Inferior parietal cortex (tissue), 1 donor: ENCODE measurements at regions not wholly inside any gene's neighbourhood (a gene's known extent, or its start where the extent isn't known, plus 50 kb on each side); places are given as distances from the start of the nearest gene placed in this dataset.

Experiments
- DNase-seq: peaks from one replicate; pipeline ENCODE4 v3.0.0-alpha.2; 2016; ENCODE audit errors: extremely low spot score

DNA sequence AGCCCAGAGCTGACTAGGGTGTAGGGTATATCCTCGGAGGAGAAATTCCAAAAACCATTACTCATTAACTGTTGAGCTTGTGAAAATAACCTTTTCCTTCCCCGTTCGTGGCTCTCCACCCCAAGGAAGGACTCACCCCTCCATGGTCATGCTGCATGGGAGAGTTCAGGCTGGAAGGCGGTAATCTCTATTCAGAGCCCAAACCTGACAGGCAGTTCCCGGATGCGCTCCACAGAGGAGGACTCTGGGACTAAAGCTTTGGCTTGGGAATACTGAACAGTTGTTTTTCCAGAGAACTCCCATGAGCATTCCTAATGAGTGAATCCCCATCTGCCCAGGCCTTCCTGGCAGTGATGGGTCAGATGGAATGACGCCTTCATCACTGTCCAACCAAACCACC is 125.4 kb downstream of the BCOR start:
- no peak for DNase-seq

DNA sequence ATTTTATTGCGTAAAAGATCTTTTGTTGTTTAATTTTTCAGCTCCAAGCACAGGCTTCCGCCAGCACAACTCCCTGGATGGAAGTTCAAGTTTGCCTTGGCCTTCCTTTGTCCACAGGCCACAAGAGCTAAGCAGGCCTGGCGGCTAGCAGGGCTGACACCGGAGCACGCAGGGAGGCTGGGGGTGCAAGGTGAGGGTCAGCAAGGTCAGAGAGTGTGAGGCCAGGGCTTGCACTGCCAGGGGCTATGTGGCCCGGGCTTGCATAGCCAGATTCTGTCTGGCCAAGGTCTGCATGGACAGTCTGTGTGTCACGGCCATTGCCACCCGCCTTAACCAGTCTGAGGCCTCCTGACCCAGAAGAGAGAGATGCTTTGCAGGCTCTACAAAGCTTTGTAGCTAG is 123.9 kb downstream of the BCOR start:
- DNase-seq: no peak

DNA sequence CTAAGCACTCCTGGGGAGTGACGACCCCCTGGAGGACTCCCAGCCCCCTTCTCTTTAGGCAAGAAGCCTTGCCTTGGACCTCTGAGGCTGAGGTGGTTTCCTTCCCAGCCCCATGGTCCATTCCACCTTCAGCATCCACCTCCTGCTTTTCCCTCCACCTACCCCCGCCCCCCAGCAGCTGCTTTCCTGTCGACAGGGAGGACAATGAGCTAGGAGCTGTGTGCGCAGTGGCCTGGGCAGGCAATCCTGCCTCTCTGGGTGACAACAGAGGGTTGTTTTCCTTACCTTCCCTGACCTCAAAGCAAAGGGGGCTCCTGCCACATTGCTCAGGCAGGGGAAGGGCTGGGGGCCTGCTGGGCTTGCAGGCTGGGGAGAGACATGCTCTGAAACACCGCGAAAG is 123.5 kb downstream of the BCOR start:
- DNase-seq: no peak

DNA sequence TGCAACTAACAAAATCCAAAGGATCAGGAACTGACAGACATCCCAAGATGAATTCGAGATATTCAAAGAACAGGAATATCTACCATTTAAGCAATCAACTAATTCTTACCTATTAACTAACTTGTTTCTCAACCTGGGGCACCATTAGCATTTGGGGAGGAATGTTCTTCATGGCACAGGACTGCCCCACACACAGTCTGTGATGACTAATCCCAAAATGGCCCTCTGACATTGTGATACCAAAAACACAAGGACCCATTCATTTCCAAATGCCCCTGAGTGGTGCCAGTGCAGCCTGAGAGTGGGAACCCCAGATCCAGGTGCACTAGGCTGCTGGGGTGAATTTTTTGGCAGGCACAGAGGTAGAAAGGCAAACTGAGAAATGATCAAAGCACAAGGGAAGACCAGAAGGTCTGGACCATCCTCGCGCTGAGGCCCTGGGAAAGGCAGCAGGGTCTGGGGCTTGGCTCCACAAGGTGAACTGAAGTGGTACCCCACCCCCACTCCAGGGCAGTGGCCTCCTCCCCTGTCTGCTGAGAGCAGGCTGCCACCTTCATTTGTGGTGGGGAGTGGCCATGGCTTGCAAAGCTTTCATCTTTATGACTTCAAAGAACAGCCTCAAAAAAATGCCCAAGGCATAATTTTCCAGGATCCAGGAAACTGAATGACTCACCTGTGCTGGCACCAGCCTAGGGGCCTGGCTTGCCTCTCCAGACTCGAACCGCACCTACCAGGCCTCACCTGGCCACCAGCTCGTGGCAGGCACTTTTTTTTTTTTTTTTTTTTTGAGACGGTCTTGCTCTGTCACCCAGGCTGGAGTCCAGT is 122.4 kb downstream of the BCOR start:
- DNase-seq: no peak

DNA sequence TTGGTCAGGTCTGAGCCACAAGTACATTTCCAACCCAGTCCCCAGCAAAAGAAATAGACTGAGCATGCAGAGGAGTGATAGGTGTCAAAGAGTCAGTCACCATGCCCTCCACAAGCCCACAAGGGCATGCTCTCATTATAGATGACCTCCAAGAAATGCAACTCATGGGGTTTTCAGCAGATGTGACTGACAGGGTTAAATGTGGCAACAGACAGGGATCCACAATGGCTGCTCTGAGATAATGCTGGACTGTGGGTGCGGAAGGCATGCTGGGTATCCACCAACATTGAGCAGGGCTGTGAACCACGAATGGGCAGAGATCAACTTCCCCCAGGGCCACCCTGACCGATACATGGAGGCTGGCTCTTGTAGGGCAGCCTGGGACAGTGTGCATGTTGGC is 115.8 kb downstream of the BCOR start:
- no peak for DNase-seq

DNA sequence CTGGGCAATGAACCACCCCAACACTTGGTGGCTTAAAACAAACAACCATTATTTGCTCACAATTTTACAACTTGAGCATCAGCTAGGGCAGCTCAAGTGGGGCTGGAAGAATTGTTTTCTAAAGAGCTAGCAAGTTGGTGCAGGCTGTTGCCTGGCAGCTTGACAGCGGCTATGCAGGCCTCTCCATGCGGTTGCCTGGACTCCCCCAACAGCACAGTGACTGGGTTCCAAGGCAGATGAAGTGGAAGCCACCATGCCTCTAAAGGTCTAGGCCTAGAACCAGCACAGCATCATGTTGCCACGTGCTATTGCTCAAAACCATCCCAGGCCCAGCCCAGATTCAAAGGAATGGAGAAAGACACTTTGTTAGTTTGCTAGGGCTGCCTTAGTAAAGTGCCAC is 114.8 kb downstream of the BCOR start:
- DNase-seq: no peak

DNA sequence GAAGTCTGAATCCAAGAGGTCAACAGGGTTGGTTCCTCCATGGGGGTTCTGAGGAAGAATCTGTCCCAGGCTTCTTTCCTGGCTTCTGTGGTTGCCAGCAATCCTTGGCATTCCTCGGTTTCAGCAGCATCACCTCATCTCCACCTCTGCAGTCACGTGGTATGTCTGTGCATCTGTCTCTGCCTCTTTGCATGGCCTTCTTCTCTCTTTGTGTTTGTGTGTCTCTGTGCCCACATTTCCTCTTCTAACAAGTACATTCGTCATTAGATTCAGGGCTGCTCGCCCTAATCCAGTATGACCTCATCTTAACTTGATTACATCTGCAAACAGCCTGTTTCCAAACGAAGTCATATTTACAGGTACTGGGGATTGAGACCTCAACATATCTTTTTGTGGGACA is 114.0 kb downstream of the BCOR start:
- DNase-seq: peak; percentile 11

DNA sequence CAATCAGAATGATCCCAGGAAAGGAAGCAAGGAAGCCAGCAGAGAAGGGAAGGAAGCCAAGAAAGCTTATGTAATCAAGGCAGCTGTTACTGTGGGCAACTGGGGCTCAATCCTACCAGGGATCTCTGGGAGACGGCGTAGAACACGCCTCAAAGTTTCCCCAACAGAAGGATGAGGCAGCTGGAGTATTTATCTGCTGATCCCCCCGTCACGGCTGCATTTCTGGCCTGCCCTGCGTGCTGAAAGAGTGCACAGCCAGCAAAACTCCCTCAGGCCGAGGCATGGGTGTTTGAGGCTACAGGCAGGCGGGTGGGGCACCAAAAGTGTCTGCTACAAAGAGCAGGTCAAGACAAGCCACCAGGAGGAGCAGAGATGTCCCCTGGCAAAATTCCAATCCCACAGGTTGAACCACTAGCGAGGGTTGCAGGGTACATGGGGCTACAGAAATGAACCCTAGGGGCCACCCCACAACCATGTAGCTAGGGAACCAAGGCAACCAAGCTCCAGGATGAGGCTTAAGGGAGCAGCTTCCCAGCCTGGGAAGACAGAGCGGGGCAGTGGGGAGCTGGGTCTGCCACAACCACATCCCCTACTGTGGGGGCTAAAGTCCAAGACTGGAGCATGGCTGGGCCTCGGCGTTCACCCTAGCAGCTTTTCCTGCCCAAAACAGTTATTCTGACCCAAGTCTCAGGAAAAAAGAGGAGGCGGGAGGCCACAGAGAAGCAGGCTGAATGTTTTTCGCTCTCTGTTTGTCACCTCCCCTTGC is 113.4 kb downstream of the BCOR start:
- DNase-seq: peak; percentile 44

DNA sequence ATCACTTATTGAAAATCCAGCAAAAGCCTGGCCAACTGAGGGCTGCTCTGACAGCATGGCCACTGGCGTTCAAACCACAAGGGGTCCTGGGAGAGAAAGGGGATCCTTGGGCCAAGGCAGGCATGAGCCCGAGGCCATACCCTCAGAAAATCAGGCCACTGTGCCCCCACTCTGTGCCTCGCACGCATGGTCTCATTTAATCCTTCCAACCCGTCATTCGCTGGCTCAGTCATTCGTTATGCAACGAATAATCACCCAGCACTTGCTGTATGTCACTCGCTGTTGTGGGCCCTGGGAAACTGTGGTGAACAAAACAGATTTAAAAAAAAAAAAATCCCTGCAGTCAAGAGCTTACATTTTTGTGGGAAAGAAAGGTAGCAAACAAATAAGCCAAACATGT is 112.7 kb downstream of the BCOR start:
- DNase-seq: no peak

DNA sequence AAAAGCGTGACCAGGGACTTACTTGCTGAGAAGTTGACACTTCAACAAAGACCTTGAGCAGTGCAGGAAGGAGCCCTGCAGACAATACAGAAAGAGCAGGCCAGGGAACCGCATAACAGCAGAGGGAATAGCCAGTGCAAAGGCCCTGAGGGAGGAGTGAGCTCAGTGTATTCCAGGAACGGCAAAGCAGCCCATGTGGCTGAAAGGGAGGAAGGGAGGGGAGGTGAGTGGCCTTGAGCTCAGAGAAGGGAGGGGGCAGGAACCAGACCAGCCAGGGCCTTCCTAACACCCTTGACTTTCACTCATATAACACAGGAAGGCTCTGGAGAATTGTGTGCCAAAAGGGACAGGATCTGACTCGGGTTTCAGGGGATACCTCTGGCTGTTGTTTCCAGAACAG is 112.2 kb downstream of the BCOR start:
- no peak for DNase-seq

DNA sequence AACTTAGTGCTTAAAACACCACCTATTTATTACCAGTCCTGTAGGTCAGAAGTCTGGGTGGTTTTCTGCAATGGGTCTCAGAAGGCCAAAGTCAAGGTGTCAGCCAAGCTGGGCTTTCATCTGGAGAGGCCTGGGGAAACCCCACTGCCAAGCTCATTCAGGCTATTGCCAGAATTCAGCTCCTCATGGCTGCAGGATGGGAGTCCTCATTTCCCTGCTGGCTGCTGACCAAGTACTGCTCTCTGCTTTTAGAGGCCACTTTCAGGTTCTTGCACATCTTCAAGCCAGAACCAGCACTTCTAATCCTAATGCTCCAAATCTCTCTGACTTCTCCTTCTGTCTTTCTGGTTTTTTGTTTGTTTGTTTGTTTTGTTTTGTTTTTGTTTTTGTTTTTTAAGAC is 109.3 kb downstream of the BCOR start:
- DNase-seq: no peak

DNA sequence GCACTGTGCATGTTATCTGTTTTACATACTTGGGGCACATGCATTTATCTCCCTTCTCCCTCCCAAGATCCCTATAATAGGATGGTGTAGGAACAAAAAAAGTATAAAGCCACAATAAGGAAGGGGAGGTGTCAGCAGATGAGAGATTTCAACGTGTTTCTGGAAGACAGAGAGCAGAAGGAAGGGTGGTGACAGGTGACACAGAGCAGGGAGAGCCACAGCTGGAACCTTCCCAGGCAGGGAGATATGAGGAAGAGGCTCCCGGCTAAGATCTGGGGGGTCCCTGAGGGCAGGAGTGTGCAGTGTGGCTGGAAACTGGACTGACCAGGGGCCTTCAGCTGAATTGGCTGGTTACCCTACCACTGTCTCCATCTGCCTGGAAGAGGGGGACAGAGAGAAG is 107.4 kb downstream of the BCOR start:
- DNase-seq: no peak

DNA sequence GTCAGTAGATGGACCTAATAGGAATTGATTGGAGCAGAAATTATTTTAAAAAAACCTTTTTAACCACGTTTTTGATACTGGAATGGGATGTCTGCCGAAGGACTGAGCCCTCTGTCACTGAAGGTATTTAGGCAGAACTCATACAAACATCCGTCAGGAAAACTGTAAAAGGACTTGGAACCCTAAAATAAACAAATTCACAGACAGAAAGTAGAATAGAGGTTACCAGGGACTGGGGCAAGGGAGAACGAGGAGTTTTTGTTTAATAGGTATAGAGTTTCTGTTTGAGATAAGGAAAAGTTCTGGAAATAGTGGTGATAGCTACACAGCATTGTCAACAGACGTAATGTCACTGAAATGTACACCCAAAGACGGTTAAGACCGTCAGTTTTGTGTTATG is 105.5 kb downstream of the BCOR start:
- no peak for DNase-seq

DNA sequence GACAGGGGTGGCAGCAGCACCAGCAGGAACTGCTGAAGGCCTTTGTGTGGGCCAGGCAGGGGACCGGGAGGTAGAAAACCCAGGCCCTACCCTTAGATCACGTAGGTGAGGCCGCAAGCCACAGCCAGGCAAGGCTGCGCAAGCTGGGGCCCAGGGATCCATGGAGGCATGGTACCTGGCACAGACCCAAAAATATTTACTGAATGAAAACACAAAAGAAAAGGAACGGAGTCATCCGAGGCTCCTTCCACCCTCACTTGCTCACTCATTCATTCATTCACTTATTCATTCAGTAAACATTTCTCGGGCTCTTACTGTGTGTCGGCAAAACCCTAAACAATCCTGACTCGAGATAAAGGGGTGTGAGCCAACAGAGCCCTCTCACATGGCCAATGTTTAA is 102.3 kb downstream of the BCOR start:
- no peak for DNase-seq

DNA sequence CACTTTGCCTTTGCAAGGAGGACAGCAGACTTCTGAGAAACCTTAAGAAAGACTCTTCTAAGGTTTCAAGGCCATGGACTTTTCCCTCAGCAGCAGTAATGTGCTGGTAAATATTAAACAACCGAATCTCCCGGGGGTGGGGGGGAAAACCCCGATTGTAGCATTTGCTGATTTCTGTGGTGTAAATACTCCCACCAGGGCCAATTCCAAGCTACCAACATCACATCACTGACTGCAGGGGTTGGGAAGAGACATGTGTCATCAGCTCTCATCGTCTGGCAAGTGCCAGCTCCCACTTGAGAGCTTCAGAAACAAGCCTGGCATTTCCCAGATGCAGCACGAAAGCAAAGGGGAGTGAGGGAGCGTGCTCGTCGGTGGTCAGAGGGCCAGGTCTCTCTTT is 101.2 kb downstream of the BCOR start:
- no peak for DNase-seq

DNA sequence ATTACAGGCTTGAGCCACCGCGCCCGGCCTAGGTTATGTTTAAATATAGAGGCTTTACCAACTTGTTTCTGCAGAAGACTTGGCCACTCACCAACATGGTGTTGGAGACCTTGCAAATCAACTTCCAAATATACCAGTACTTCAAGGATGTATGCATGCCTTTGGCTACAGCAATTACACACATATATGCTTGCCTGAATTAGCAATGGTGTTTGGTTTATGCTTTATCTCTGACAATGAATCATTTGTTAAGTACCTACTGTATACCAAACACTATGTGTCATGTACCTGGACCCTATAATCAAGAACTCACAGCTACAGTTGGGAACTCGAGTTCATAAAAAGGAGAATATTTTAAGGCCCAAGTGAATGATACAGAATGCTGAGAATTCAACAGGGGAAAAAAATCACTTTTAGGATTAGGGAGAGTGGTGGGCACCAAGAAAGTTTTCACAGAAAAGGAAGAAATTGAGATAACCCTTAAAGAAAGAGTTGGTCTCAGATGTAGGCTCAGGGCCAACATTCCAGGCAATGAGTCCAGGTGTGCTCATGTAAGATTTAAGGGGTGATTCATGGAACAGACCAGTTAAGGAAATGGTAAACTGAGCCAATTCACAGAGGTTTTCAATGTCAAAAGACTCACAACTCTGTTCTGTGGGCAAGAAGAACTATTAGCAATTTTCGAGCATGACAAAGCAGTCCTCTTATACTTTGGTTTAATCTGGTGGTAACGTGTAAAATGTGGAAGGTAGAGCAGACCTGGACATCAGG is 98.9 kb downstream of the BCOR start:
- no peak for DNase-seq
